COLO668 (cell line): ENCODE measurements at regions not wholly inside any gene's neighbourhood (a gene's known extent, or its start where the extent isn't known, plus 50 kb on each side); places are given as distances from the start of the nearest gene placed in this dataset.
"Not testable (repeated sequence)": the region's sequence is repeated elsewhere in the genome, so short reads cannot be mapped to it uniquely, and the experiment has no call there.

Experiments
- DNase-seq: peaks from one replicate; lab custom pipeline; 2025; ENCODE audit not compliant: unreplicated experiment; lab: John Stamatoyannopoulos, UW

GRCh38 chr2:195538937-195539336, 118.1 kb upstream of the SLC39A10 start:
- no peak for DNase-seq

GRCh38 chr2:195537811-195538210, 119.2 kb upstream of the SLC39A10 start:
- no peak for DNase-seq

GRCh38 chr2:195536906-195537305, 120.1 kb upstream of the SLC39A10 start:
- no peak for DNase-seq

DNA sequence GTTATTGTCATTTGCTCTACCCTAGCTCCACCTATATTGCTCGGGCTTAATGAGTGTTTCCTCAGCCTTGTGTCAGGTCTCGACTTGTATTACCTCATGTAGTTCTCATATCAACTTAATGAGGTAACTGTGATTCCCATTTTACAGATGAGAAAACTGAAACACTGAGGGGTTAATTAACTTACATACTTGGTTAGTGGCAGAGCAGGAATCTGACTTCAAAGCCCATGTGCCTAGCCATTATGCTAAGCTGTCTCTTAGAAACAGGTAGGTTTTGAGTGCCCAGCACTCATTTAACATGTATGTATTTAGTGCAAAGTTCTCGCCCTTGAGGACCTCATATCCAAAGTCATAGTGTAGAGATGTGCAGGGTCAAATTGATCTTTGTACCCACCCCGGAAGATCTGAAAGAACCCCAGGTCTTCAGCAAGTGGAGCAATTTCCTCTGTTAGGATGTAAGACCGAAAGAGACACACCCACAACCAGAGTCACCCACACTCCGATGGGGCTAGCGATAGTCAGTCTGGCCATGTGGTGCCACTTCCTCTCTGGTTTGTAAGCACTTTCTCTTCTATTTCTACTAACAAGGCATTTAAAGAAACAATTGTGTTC, 121.0 kb upstream of the SLC39A10 start:
- no peak for DNase-seq

DNA sequence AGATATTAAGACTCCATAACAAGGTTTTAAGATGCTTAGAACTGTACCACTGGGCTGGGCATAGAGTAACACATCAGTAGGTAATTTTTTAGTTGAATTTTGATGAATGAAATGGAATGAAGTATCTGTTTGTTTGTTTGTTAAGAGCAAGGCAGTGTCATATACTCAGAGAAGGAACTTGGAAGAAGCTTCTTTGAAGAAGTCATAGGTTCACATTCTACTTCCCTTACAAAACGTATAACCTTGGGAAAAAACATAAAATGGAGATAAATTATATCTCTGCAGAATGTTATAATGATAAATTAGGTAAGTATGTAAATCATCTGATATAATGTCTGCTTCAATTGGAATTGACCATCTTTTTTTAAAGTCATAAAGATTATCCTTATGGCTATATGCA, 122.1 kb upstream of the SLC39A10 start:
- no peak for DNase-seq

DNA sequence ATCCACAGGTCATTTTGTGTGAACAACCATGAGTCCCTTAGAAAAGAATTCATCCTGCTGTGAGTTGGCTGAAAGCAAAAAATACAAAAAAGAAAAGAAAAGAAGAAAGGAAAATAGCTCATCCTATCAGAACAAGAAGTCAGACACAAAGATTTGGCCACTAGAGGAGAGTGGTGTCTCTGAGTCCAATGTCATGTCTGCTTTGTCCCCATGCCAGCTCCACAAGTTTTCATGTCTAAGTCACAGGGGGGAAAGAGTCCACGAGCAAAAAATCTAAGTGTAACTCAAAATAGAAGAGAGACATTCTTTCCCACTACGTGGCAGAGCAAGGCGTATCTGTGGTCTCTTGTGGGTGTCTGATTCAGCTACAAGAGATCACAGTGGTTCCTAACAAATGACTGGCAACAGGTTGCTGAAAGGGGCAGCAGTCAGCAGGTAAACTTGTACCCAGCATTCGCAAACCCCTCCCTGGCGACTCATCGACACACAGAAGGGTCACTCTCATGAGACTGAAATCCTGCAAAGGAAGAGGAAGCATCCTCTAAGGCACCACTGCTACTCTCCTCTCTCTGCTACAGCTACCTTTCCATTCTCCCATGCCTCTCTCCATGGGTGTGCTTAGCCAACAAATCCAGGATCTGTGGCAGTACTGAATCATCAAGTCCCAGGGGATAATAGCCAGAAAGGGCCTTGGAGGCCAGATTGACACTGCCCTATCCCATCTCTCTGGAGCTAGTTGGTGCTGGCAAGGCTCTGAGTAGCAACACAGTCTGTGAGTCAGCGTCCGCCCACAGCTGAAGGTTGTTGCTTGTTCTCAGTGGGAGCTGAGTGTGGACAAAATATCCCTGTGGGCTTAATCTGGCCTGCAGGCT, 123.0 kb upstream of the SLC39A10 start:
- DNase-seq, result no peak

DNA sequence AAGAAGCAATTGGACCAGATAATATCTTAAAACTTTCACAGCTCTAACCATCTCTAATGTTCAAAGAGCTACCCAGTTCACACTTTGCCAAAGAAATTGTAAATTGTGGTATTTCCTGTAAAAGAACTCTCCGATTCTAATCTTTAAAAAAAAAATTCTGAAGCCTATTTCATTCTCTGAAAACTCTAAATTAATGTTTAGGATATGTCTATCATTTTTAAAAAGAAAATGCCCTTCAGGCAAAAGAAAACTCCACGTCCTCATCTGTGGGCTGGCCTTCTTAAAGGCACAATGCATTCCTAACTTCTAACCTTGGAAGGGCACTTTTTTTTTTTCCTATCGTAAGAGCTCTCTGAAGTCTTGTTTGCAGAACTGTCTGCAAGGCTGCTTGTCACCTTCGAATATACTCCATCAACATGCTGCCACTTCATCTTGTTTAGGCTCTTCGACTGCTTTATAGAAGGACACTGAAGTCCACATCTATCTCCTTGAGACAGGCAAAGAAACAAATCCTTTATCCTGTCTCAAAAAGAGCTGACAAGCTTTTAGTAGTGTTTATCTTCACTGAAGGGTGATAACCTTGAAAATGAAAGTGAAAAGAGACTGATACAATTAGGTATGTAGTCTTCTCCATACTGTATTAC, 124.3 kb upstream of the SLC39A10 start:
- no peak for DNase-seq

- no peak for DNase-seq
Observed at GRCh38 chr2:195532255-195532627, 124.8 kb upstream of the SLC39A10 start.

DNA sequence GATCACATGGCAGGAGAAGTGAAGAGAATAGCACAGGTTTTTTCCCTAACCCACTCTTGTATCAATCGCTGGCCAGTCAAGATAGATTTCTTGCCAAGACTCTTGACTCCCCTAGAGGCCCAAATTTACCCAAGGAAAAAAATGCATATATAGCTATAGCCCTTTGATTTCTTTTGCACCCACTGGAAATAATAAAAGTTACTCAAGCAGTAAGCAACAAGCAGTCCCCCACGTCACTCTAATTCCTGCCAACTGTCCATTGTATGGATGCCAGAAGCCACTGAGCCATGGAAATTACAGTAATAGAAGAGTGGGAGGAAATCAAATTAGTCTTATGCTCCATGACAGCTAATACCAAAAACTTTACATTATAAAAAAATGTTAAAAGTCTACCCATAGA, 125.3 kb upstream of the SLC39A10 start:
- DNase-seq, result no peak

- DNase-seq, result not testable (repeated sequence)
Observed at GRCh38 chr2:195523242-195523641, 133.8 kb upstream of the SLC39A10 start.

DNA sequence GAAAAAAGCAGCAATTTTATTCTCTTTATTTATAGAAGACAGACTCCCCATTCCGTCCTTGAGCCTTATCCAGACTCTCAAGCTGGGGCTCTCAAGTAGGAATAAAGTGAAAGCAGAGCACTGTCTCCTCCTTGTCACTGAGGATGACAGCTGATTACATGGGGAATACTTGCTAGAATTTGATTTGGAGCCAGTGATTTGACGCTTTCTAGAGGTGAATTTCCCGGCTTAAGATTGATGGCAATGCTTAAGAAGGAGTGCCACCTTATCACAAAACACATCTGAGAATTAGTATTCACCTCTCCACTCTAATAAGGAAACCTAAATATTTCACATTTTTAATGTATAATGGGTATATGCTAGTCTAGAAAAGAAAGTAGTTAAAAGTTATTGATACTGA, 135.4 kb upstream of the SLC39A10 start:
- DNase-seq, result no peak

GRCh38 chr2:195520671-195521155, 136.3 kb upstream of the SLC39A10 start:
- no peak for DNase-seq

GRCh38 chr2:195515551-195515950, 141.5 kb upstream of the SLC39A10 start:
- DNase-seq, result no peak

DNA sequence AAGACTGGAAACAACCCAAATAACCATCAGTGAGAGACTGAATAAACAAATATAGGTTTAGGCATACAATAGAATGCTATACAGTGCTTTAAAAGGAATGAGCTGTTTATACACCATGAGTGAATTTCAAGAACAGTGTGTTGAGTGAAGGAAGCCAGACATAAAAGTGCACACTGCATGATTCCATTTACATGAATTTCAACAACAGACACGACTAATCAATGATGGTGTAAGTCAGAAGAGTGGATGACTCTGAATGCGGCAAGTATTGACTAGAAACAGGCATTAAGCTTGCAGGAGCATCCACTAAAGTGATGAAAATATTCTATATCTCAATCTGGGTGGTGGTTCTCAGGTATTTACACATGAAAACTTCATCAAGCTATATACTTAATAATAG, 142.7 kb upstream of the SLC39A10 start:
- no peak for DNase-seq

GRCh38 chr2:195513119-195513518, 143.9 kb upstream of the SLC39A10 start:
- no peak for DNase-seq

DNA sequence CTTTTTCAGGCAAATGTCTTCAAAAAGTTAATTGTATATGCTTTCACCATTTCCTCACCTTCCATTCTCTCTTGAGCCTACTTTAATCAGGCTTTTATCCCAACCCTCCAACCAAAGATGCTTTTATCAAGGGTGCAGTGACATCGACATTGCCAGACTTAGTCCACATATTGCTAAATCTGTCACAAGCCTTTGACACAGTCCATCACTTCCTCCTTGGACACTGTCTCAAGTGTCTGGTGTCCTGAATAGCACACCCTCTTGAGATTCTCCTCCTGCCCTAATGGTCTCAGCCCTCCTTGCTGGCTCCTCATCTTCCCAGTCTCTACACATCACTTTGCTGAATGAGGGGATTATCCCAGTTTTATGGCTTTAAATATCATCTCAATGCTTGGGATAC, 147.5 kb upstream of the SLC39A10 start:
- no peak for DNase-seq

DNA sequence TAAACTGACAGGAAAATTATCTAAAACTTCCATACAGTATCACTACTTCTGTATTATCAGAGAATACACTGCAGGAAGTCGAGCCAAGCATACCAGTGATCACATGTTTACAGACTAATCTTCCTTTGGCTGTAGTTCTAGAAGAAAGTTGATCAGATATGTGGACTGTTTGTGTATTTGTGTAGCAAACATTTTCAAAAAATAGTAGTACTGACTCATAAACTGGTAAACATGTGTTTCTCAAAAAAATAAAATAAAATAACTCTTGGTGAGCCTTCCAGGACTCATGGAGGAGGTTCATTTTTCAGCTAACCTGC, 148.9 kb upstream of the SLC39A10 start:
- no peak for DNase-seq

DNA sequence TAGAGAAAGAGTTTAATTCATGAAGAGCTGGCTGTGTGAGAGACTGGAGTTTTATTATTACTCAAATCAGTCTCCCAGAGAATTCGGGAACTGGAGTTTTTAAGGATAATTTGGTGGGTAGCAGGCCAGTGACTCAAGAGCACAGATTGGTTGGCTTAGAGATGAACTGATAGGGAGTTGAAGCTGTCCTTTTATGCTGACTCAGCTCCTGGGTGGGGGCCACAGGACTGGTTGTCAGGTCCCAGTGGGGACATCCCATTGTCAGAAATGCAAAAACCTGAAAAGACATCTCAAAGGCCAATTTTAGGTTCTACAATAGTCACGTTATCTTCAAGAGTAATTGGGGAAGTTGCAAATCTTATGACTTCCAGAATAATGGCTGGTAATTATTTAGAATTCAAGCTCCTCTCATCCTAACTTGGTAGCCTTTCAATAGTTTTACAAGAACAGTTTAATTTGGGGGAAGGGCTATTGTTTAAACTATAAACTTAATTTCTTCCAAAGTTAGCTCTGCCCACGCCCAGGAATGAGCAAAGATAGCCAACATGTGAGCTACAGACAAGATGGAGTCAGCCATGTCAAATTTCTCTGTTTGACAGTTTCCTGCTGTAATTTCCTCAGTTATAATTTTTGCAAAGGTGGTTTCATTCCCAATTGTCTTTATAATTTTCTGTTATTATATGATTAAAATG, 149.4 kb upstream of the SLC39A10 start:
- DNase-seq, result no peak

DNA sequence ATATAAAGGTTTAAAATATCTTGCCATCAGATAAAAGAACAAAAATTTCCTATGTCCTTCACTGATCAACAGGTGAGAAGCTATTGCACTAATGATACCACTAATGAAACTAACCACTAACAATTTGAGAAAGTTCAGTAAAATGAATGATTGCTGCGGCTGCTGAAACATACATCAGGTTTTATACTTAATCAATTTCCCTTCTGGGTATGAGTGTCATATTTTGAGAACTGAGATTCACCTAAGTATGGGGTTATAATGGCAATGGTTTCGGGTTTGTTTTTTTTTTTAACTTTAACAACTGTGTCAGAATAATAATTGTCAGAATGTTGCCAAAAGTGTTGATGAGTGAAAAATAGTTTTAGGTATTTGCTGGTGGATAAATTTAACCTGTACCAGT, 151.3 kb upstream of the SLC39A10 start:
- no peak for DNase-seq

DNA sequence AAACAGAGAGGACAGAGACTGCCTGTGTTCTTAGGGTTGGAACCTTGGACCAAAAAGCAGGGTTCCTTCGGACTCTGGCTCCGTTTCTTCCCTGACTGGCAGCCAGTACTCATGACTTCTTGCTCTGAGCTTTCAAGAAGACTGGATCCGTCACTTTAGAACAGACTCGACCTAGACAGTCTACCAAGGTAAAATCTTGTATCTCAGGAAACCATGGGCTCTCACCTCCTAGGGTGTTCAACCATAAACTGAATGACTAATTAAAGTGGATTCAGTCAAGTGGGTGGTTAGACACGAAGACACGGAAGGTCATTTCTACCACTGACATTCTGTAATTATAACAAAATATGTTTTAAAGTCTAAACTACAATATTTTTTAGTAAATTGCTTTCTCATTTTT, 153.8 kb upstream of the SLC39A10 start:
- no peak for DNase-seq

DNA sequence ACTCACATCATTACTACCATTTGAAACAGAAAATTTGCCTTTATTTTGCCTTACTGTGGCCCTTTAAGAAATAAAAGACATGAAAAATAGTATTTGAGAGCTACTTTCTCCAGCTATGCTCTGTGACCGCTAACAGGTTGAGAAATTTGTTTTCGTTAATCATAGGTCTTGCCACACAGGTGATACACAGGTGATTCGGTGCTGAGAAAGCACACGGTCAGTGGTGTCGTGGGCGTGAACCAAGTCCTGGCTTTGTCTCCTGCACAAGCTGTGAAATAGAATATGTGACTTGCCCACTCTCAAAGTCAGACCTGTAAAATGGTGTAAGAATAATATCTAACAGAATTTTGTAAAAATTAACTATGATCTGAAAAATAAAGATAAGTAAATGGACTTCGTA, 155.3 kb upstream of the SLC39A10 start:
- no peak for DNase-seq

GRCh38 chr2:195500879-195501278, 156.1 kb upstream of the SLC39A10 start:
- no peak for DNase-seq
